Vagina (tissue), 2 donors: ENCODE measurements at regions not wholly inside any gene's neighbourhood (a gene's known extent, or its start where the extent isn't known, plus 50 kb on each side); places are given as distances from the start of the nearest gene placed in this dataset.

ENCODE experiments used
- POLR2A ChIP-seq, 2 donors: fragments of 450-650 bp; IDR thresholded peaks; one replicate each; pipeline ENCODE4 v1.6.1; 2017; ENCODE audit warnings: antibody characterized with exemption in 2 of 2, mild to moderate bottlenecking in 2 of 2, moderate library complexity in 2 of 2
- POLR2AphosphoS5 ChIP-seq, 2 donors: sonication (generic); formaldehyde crosslinking; IDR thresholded peaks; one replicate each; pipeline ENCODE4 v1.9.0; 2017; ENCODE audit warnings: antibody characterized with exemption in 2 of 2, mild to moderate bottlenecking in 2 of 2, low read depth in 1 of 2; ENCODE audit not compliant: insufficient read depth in 1 of 2
- TF ChIP-seq, protein P1 (sequence below), 3 experiments: fragments of 450-650 bp in 2 of 3; fragments of 200-600 bp in 1 of 3; sonication (generic) in 1 of 3; IDR thresholded peaks; one replicate each; pipeline ENCODE4 v1.5.1; 2017 to 2019; ENCODE audit warnings: antibody characterized with exemption in 3 of 3, mild to moderate bottlenecking in 2 of 3, moderate library complexity in 2 of 3

GRCh38 chr9:31606678-31607077 is 777.8 kb upstream of the ACO1 start:
- no peak for TF ChIP-seq POLR2A (IDR thresholded peaks at IDR 0.05)
- TF ChIP-seq, protein P1, sequence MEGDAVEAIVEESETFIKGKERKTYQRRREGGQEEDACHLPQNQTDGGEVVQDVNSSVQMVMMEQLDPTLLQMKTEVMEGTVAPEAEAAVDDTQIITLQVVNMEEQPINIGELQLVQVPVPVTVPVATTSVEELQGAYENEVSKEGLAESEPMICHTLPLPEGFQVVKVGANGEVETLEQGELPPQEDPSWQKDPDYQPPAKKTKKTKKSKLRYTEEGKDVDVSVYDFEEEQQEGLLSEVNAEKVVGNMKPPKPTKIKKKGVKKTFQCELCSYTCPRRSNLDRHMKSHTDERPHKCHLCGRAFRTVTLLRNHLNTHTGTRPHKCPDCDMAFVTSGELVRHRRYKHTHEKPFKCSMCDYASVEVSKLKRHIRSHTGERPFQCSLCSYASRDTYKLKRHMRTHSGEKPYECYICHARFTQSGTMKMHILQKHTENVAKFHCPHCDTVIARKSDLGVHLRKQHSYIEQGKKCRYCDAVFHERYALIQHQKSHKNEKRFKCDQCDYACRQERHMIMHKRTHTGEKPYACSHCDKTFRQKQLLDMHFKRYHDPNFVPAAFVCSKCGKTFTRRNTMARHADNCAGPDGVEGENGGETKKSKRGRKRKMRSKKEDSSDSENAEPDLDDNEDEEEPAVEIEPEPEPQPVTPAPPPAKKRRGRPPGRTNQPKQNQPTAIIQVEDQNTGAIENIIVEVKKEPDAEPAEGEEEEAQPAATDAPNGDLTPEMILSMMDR (IDR thresholded peaks at IDR 0.05) = no peak
- TF ChIP-seq POLR2AphosphoS5 (IDR thresholded peaks at IDR 0.05; ENCODE audit: insufficient read depth in 1 of 2, low read depth in 1 of 2) = no peak
